ENCODE measurements at regions not wholly inside any gene's neighbourhood (a gene's known extent, or its start where the extent isn't known, plus 50 kb on each side); places are given as distances from the start of the nearest gene placed in this dataset.

GRCh38 chr1:30613188-30613587, 110.2 kb downstream of the MATN1 start:
- TF ChIP-seq CTCF (IDR thresholded peaks at IDR 0.05; ENCODE audit: low read depth, low read length, missing input control) (no peak), TAF1 (conservative IDR thresholded peaks at IDR 0.05) (no peak), SP1 (IDR thresholded peaks at IDR 0.05) (no peak), HNF4A (conservative IDR thresholded peaks at IDR 0.05) (no peak), HNF4G (IDR thresholded peaks at IDR 0.05) (no peak)
- TF ChIP-seq, protein P1, sequence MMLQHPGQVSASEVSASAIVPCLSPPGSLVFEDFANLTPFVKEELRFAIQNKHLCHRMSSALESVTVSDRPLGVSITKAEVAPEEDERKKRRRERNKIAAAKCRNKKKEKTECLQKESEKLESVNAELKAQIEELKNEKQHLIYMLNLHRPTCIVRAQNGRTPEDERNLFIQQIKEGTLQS (IDR thresholded peaks at IDR 0.05), result no peak
- Histone ChIP-seq H3K9me3 (ENCODE audit: control insufficient read depth in 4 of 4, low read length in 3 of 4) (no peaks in the 10 kb centered on the region), H3K27ac (ENCODE audit: low read depth in 1 of 2, low read length in 2 of 2) (no peak overlapping the region), H3K9ac (ENCODE audit: low read depth in 1 of 2, low read length in 2 of 2) (no peak overlapping the region), H3K36me3 (ENCODE audit: control insufficient read depth in 4 of 4, insufficient read depth in 3 of 4, low read depth in 1 of 4, low read length in 3 of 4) (no peaks in the 10 kb centered on the region), H3K27me3 (ENCODE audit: control insufficient read depth in 4 of 4, insufficient read depth in 4 of 4, low read length in 3 of 4) (no peaks in the 10 kb centered on the region), H3K4me3 (ENCODE audit: low read depth in 1 of 3, low read length in 3 of 3) (no peak overlapping the region), H3K4me1 (ENCODE audit: control insufficient read depth in 4 of 4, insufficient read depth in 4 of 4, low read length in 3 of 4) (no peaks in the 10 kb centered on the region)
- no peak for DNase-seq (ENCODE audit: low spot score)
- 64% methylated on average over 1 of the region's 1 CpG for WGBS

DNA sequence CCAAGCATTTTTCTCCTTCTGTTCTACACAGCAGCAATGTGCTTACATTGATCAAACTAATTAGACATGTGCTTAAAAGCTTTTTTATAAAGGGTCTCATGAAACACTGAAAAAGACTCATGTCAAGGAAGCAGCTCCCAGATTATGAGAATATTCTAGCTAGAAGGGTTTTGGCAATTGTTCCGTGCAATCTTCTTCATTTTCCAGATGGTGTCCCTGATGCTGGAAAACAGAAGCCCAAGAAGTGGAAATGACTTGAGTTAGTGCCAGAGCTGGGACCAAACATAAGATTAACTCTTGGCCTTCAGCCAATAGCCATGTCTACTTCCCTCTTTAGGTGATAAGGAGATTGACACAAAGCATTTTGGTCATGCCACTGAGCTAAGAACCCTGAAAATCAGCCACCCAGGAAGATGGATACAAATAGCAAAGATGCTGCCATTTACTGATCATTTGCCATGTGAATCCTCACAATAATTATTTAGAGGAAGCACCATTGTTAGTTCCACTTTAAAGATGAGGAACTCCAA, 110.8 kb downstream of the MATN1 start:
- Histone ChIP-seq H3K27me3 (ENCODE audit: control insufficient read depth in 4 of 4, insufficient read depth in 4 of 4, low read length in 3 of 4) (no peaks in the 10 kb centered on the region), H3K9me3 (ENCODE audit: control insufficient read depth in 4 of 4, low read length in 3 of 4) (no peaks in the 10 kb centered on the region), H3K4me3 (ENCODE audit: low read depth in 1 of 3, low read length in 3 of 3) (no peak overlapping the region), H3K9ac (ENCODE audit: low read depth in 1 of 2, low read length in 2 of 2) (no peak overlapping the region), H3K27ac (ENCODE audit: low read depth in 1 of 2, low read length in 2 of 2) (no peak overlapping the region), H3K36me3 (ENCODE audit: control insufficient read depth in 4 of 4, insufficient read depth in 3 of 4, low read depth in 1 of 4, low read length in 3 of 4) (no peaks in the 10 kb centered on the region), H3K4me1 (ENCODE audit: control insufficient read depth in 4 of 4, insufficient read depth in 4 of 4, low read length in 3 of 4) (no peaks in the 10 kb centered on the region)
- no peak for DNase-seq (ENCODE audit: low spot score)
- 71% methylated on average over 1 of the region's 1 CpG for WGBS
- TF ChIP-seq RAD21 (IDR thresholded peaks at IDR 0.05) (no peak), HNF4A (conservative IDR thresholded peaks at IDR 0.05) (no peak), TAF1 (conservative IDR thresholded peaks at IDR 0.05) (no peak), CTCF (IDR thresholded peaks at IDR 0.05; ENCODE audit: low read depth, low read length, missing input control) (no peak), NR2F2 (IDR thresholded peaks at IDR 0.05) (no peak), HNF4G (IDR thresholded peaks at IDR 0.05) (no peak), GABPA (IDR thresholded peaks at IDR 0.05 in 1 of 2, conservative IDR thresholded peaks at IDR 0.05 in 1 of 2) (no peak), YY1 (IDR thresholded peaks at IDR 0.05) (no peak), JUND (IDR thresholded peaks at IDR 0.05) (no peak), SP1 (IDR thresholded peaks at IDR 0.05) (no peak), FOXA1 (IDR thresholded peaks at IDR 0.05) (no peak), REST (IDR thresholded peaks at IDR 0.05) (no peak), RXRA (IDR thresholded peaks at IDR 0.05) (no peak), FOXA2 (IDR thresholded peaks at IDR 0.05) (no peak)
- TF ChIP-seq, protein P2, sequence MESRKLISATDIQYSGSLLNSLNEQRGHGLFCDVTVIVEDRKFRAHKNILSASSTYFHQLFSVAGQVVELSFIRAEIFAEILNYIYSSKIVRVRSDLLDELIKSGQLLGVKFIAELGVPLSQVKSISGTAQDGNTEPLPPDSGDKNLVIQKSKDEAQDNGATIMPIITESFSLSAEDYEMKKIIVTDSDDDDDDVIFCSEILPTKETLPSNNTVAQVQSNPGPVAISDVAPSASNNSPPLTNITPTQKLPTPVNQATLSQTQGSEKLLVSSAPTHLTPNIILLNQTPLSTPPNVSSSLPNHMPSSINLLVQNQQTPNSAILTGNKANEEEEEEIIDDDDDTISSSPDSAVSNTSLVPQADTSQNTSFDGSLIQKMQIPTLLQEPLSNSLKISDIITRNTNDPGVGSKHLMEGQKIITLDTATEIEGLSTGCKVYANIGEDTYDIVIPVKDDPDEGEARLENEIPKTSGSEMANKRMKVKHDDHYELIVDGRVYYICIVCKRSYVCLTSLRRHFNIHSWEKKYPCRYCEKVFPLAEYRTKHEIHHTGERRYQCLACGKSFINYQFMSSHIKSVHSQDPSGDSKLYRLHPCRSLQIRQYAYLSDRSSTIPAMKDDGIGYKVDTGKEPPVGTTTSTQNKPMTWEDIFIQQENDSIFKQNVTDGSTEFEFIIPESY (IDR thresholded peaks at IDR 0.05), result no peak
- TF ChIP-seq, protein P1 (IDR thresholded peaks at IDR 0.05), result no peak
